GM21737 (cell line): ENCODE measurements at regions not wholly inside any gene's neighbourhood (a gene's known extent, or its start where the extent isn't known, plus 50 kb on each side); places are given as distances from the start of the nearest gene placed in this dataset.

Source experiments
- ATAC-seq: cut with Tn5 transposase; IDR thresholded peaks from one replicate; pipeline ENCODE4 v1.9.1; 2021; ENCODE audit warnings: mild to moderate bottlenecking, moderate library complexity; ENCODE audit not compliant: unreplicated experiment

GRCh38 chr1:208923946-208924720, 659.4 kb upstream of the CAMK1G start:
- no peak for ATAC-seq

- no peak for ATAC-seq
These were observed 658.6 kb upstream of the CAMK1G start for GRCh38 chr1:208924928-208925327.

GRCh38 chr1:208928349-208929010, 655.0 kb upstream of the CAMK1G start:
- ATAC-seq = no peak

- ATAC-seq = no peak
These were observed 653.9 kb upstream of the CAMK1G start for GRCh38 chr1:208929575-208929974.

- ATAC-seq = no peak
These were observed 651.6 kb upstream of the CAMK1G start for GRCh38 chr1:208931936-208932335.

- ATAC-seq = no peak
These were observed 649.5 kb upstream of the CAMK1G start for GRCh38 chr1:208933984-208934525.

- ATAC-seq = no peak
These were observed 648.6 kb upstream of the CAMK1G start for GRCh38 chr1:208934933-208935332.

- no peak for ATAC-seq
These were observed 647.9 kb upstream of the CAMK1G start for GRCh38 chr1:208935517-208936187.

GRCh38 chr1:208939537-208940085, 643.9 kb upstream of the CAMK1G start:
- no peak for ATAC-seq

- ATAC-seq = no peak
These were observed 641.0 kb upstream of the CAMK1G start for GRCh38 chr1:208942394-208943130.

GRCh38 chr1:208943291-208943690, 640.2 kb upstream of the CAMK1G start:
- ATAC-seq = no peak

- ATAC-seq = no peak
These were observed 638.5 kb upstream of the CAMK1G start for GRCh38 chr1:208944981-208945451.

GRCh38 chr1:208950206-208950605, 633.3 kb upstream of the CAMK1G start:
- ATAC-seq = no peak

- ATAC-seq = no peak
These were observed 632.4 kb upstream of the CAMK1G start for GRCh38 chr1:208951026-208951525.

GRCh38 chr1:208951908-208952307, 631.6 kb upstream of the CAMK1G start:
- no peak for ATAC-seq

GRCh38 chr1:208962867-208963266, 620.6 kb upstream of the CAMK1G start:
- ATAC-seq = no peak

GRCh38 chr1:208965351-208965750, 618.2 kb upstream of the CAMK1G start:
- ATAC-seq = no peak

- no peak for ATAC-seq
These were observed 616.2 kb upstream of the CAMK1G start for GRCh38 chr1:208967334-208967733.

- ATAC-seq = no peak
These were observed 608.8 kb upstream of the CAMK1G start for GRCh38 chr1:208974717-208975116.

- no peak for ATAC-seq
These were observed 608.1 kb upstream of the CAMK1G start for GRCh38 chr1:208975456-208975855.
